AG04450 (cell line): ENCODE measurements at regions not wholly inside any gene's neighbourhood (a gene's known extent, or its start where the extent isn't known, plus 50 kb on each side); places are given as distances from the start of the nearest gene placed in this dataset.

Source experiments
- CTCF ChIA-PET: fragments of 300-600, 350-600 bp; formaldehyde crosslinking; extraction: SDS; loops from one replicate; lab custom pipeline; 2022; ENCODE audit warnings: antibody characterized with exemption, inconsistent platforms; lab: Charles Lee
- POLR2A ChIA-PET: fragments of 350-600 bp; formaldehyde crosslinking; extraction: SDS; loops from one replicate; lab custom pipeline; 2021; ENCODE audit warnings: antibody characterized with exemption, inconsistent platforms; lab: Yijun Ruan, JAX
- DNase-seq: peaks from one replicate; pipeline ENCODE4 v3.0.0-alpha.2; 2011; ENCODE audit warnings: low read depth, low spot score
- H3K27ac ChIP-seq: one replicate; pipeline ENCODE4 v1.5.1; 2012; ENCODE audit warnings: low read depth, low read length, control low read depth
- H3K27me3 ChIP-seq: one replicate; pipeline ENCODE4 v1.6.0; 2012; ENCODE audit warnings: low read length; ENCODE audit not compliant: control insufficient read depth, insufficient read depth
- H3K4me3 ChIP-seq: 2 replicates; pipeline ENCODE4 v1.5.1; 2011; ENCODE audit warnings: mild to moderate bottlenecking, low read depth, low read length, control low read depth
- H3K9me3 ChIP-seq: 2 replicates; pipeline ENCODE4 v1.5.1; 2012; ENCODE audit warnings: low read length; ENCODE audit not compliant: control insufficient read depth, insufficient read depth
- TF ChIP-seq, protein P1 (sequence below): IDR thresholded peaks from 2 replicates; pipeline ENCODE4 v1.5.1; 2011; ENCODE audit warnings: low read depth, low read length, control low read depth, inconsistent platforms

GRCh38 chr12:23126794-23127193 is 501.8 kb downstream of the ETNK1 start:
- ChIA-PET CTCF (interaction anchor here (1.6 kb wide), 1 partner anchor 10 kb away, joined by 3 read pairs; no protein-coding TSS in a partner anchor), POLR2A (no interaction called here)
- Histone ChIP-seq H3K9me3 (no peaks in the 10 kb centered on the region), H3K4me3 (no peak overlapping the region), H3K27ac (no peak overlapping the region), H3K27me3 (no peaks in the 10 kb centered on the region)
- TF ChIP-seq, protein P1, sequence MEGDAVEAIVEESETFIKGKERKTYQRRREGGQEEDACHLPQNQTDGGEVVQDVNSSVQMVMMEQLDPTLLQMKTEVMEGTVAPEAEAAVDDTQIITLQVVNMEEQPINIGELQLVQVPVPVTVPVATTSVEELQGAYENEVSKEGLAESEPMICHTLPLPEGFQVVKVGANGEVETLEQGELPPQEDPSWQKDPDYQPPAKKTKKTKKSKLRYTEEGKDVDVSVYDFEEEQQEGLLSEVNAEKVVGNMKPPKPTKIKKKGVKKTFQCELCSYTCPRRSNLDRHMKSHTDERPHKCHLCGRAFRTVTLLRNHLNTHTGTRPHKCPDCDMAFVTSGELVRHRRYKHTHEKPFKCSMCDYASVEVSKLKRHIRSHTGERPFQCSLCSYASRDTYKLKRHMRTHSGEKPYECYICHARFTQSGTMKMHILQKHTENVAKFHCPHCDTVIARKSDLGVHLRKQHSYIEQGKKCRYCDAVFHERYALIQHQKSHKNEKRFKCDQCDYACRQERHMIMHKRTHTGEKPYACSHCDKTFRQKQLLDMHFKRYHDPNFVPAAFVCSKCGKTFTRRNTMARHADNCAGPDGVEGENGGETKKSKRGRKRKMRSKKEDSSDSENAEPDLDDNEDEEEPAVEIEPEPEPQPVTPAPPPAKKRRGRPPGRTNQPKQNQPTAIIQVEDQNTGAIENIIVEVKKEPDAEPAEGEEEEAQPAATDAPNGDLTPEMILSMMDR = no peak
- DNase-seq = no peak

- Histone ChIP-seq H3K9me3 (no peaks in the 10 kb centered on the region), H3K4me3 (no peak overlapping the region), H3K27ac (no peak overlapping the region), H3K27me3 (no peaks in the 10 kb centered on the region)
- TF ChIP-seq, protein P1 = no peak
- POLR2A ChIA-PET = no interaction called here
- no peak for DNase-seq
- CTCF ChIA-PET = interaction anchor here (1.5 to 1.6 kb wide), 2 partner anchors 11 to 77 kb away, joined by 3 read pairs; no protein-coding TSS in a partner anchor
These were observed 502.7 kb downstream of the ETNK1 start for GRCh38 chr12:23127701-23128100.

- CTCF ChIA-PET = interaction anchor here (1.5 to 1.6 kb wide), 2 partner anchors 12 to 77 kb away, joined by 3 read pairs; no protein-coding TSS in a partner anchor
- no peak for DNase-seq
- no peaks in the 10 kb centered on the region for H3K9me3 ChIP-seq
These were observed 503.5 kb downstream of the ETNK1 start for GRCh38 chr12:23128462-23128861.

GRCh38 chr12:23132357-23132756 is 507.4 kb downstream of the ETNK1 start:
- TF ChIP-seq, protein P1 = no peak
- no peak for DNase-seq

More at GRCh38 chr12:23128462-23128861, 503.5 kb downstream of the ETNK1 start:
- Histone ChIP-seq H3K27me3 (no peaks in the 10 kb centered on the region), H3K27ac (no peak overlapping the region), H3K4me3 (no peak overlapping the region)
- POLR2A ChIA-PET = no interaction called here
- TF ChIP-seq, protein P1 = no peak

GRCh38 chr12:23133471-23133870 is 508.5 kb downstream of the ETNK1 start:
- no peaks in the 10 kb centered on the region for H3K9me3 ChIP-seq
- POLR2A ChIA-PET = no interaction called here
- H3K4me3 ChIP-seq = no peak overlapping the region
- DNase-seq = no peak
- CTCF ChIA-PET = no interaction called here
- no peaks in the 10 kb centered on the region for H3K27me3 ChIP-seq
- no peak overlapping the region for H3K27ac ChIP-seq
- TF ChIP-seq, protein P1 = no peak

More at GRCh38 chr12:23132357-23132756, 507.4 kb downstream of the ETNK1 start:
- Histone ChIP-seq H3K9me3 (no peaks in the 10 kb centered on the region), H3K27ac (no peak overlapping the region), H3K27me3 (no peaks in the 10 kb centered on the region), H3K4me3 (no peak overlapping the region)
- ChIA-PET POLR2A (no interaction called here), CTCF (no interaction called here)
